ENCODE measurements at regions not wholly inside any gene's neighbourhood (a gene's known extent, or its start where the extent isn't known, plus 50 kb on each side); places are given as distances from the start of the nearest gene placed in this dataset.

- FAIRE-seq (no peak), DNase-seq (ENCODE audit: insufficient read length, low spot score) (no peak)
Measured at GRCh38 chr5:53825016-53825415, 264.6 kb downstream of the NDUFS4 start.

- DNase-seq (ENCODE audit: insufficient read length, low spot score) (no peak), FAIRE-seq (no peak)
Measured at GRCh38 chr5:53825926-53826325, 265.5 kb downstream of the NDUFS4 start.

- DNase-seq (ENCODE audit: insufficient read length, low spot score) (no peak), FAIRE-seq (no peak)
Measured at GRCh38 chr5:53826504-53826903, 266.1 kb downstream of the NDUFS4 start.

- no peak for FAIRE-seq
- DNase-seq (ENCODE audit: insufficient read length, low spot score): no peak
Measured at GRCh38 chr5:53827211-53827651, 266.8 kb downstream of the NDUFS4 start.

GRCh38 chr5:53831496-53831895, 271.1 kb downstream of the NDUFS4 start:
- FAIRE-seq (no peak), DNase-seq (ENCODE audit: insufficient read length, low spot score) (no peak)

Data from HTR-8/SVneo (cell line).